Body of pancreas (tissue), 4 donors: ENCODE measurements at regions not wholly inside any gene's neighbourhood (a gene's known extent, or its start where the extent isn't known, plus 50 kb on each side); places are given as distances from the start of the nearest gene placed in this dataset.

Source experiments
- ATAC-seq: fragments of 150-250 bp; one replicate; pipeline ENCODE4 v1.9.1; 2016
- DNase-seq, 4 donors: peaks; one replicate each; pipeline ENCODE4 v3.0.0-alpha.2; 2019
- H3K27ac ChIP-seq, 4 donors: fragments of 200-600 bp; sonication (generic); 1 replicate in 3 of 4; 2 replicates in 1 of 4; pipeline versions ENCODE4 v1.5.1 to v1.6.1; 2016 to 2019; ENCODE audit warnings: mild to moderate bottlenecking in 1 of 4, mixed read lengths in 1 of 4, moderate library complexity in 1 of 4
- H3K27me3 ChIP-seq, 2 donors: fragments of 200-600 bp; sonication (generic); one replicate each; pipeline ENCODE4 v1.6.0; 2016; ENCODE audit warnings: mild to moderate bottlenecking in 1 of 2
- H3K36me3 ChIP-seq, 2 donors: fragments of 200-600 bp; sonication (generic); replicated peaks in 1 of 2; 2 replicates each; pipeline ENCODE4 v1.5.1; 2016; ENCODE audit warnings: low read depth in 2 of 2; ENCODE audit not compliant: insufficient read depth in 1 of 2
- H3K4me1 ChIP-seq: fragments of 200-600 bp; sonication (generic); one replicate; pipeline ENCODE4 v1.6.0; 2016
- H3K4me3 ChIP-seq, 2 donors: fragments of 200-600 bp; sonication (generic); 1 replicate in 1 of 2; 2 replicates in 1 of 2; pipeline ENCODE4 v1.5.1; 2016 to 2019
- H3K9me3 ChIP-seq, 3 donors: fragments of 200-600 bp; sonication (generic); 1 replicate in 2 of 3; 2 replicates in 1 of 3; pipeline ENCODE4 v1.5.1; 2016
- CTCF ChIP-seq, 7 experiments: fragments of 450-650 bp in 4 of 7; fragments of 200-600 bp in 3 of 7; sonication (generic) in 3 of 7; IDR thresholded peaks; one replicate each; pipeline ENCODE4 v1.5.1; 2016 to 2019; ENCODE audit warnings: antibody characterized with exemption in 7 of 7
- POLR2A ChIP-seq, 3 donors: fragments of 450-650 bp; IDR thresholded peaks; one replicate each; pipeline ENCODE4 v1.6.1; 2016; ENCODE audit warnings: antibody characterized with exemption in 3 of 3, mild to moderate bottlenecking in 2 of 3
- WGBS, 2 donors: methylation state at CpG; one replicate each; pipeline ENCODE4 v1.1.5; 2017; 5-methylcytosine and 5-hydroxymethylcytosine counted together
- intact Hi-C: fragments of 100-400 bp; cut with DNase I; formaldehyde crosslinking; loops from one replicate; pipeline ENCODE4 v1.15.1; 2023

- H3K27me3 ChIP-seq: no peaks in the 10 kb centered on the region
- no peak overlapping the region for H3K4me3 ChIP-seq
- no peak for TF ChIP-seq POLR2A (IDR thresholded peaks at IDR 0.05)
- TF ChIP-seq CTCF (IDR thresholded peaks at IDR 0.05): no peak
- H3K9me3 ChIP-seq: no peaks in the 10 kb centered on the region
- DNase-seq (no peak), ATAC-seq (no peak)
- no peaks in the 10 kb centered on the region for H3K4me1 ChIP-seq
- H3K27ac ChIP-seq: no peak overlapping the region
- H3K36me3 ChIP-seq: no peaks in the 10 kb centered on the region
- WGBS, 2 donors: 20 to 26% methylated on average over 1 of the region's 1 CpG
- intact Hi-C loops: no loop called here
Measured at GRCh38 chr12:105944628-105945027, 194.1 kb downstream of the NUAK1 start.

GRCh38 chr12:105945880-105946279 lies 192.9 kb downstream of the NUAK1 start:
- Histone ChIP-seq H3K4me3 (no peak overlapping the region), H3K4me1 (no peaks in the 10 kb centered on the region), H3K9me3 (no peaks in the 10 kb centered on the region), H3K36me3 (no peaks in the 10 kb centered on the region), H3K27ac (no peak overlapping the region), H3K27me3 (no peaks in the 10 kb centered on the region)
- intact Hi-C loops: no loop called here
- TF ChIP-seq CTCF (IDR thresholded peaks at IDR 0.05): no peak
- TF ChIP-seq POLR2A (IDR thresholded peaks at IDR 0.05): no peak
- DNase-seq (no peak), ATAC-seq (no peak)
- 31 to 50% methylated on average over 1 of the region's 1 CpG for WGBS, 2 donors

GRCh38 chr12:105946493-105946901 lies 192.3 kb downstream of the NUAK1 start:
- Histone ChIP-seq H3K36me3 (no peaks in the 10 kb centered on the region), H3K9me3 (no peaks in the 10 kb centered on the region), H3K4me1 (no peaks in the 10 kb centered on the region), H3K27ac (no peak overlapping the region), H3K27me3 (no peaks in the 10 kb centered on the region), H3K4me3 (no peak overlapping the region)
- no peak for ATAC-seq
- intact Hi-C loops: no loop called here
- TF ChIP-seq POLR2A (IDR thresholded peaks at IDR 0.05): no peak
- no peak for TF ChIP-seq CTCF (IDR thresholded peaks at IDR 0.05)
- WGBS, 2 donors: 60 to 73% methylated on average over 2 of the region's 2 CpGs
- no peak for DNase-seq

- WGBS, 2 donors: 65 to 78% methylated on average over 5 of the region's 5 CpGs
- intact Hi-C loops: no loop called here
- Histone ChIP-seq H3K4me3 (no peak overlapping the region), H3K36me3 (no peaks in the 10 kb centered on the region), H3K27ac (no peak overlapping the region), H3K27me3 (no peaks in the 10 kb centered on the region), H3K9me3 (no peaks in the 10 kb centered on the region), H3K4me1 (no peaks in the 10 kb centered on the region)
- ATAC-seq: no peak
- no peak for DNase-seq
- TF ChIP-seq CTCF (IDR thresholded peaks at IDR 0.05): no peak
- no peak for TF ChIP-seq POLR2A (IDR thresholded peaks at IDR 0.05)
Measured at GRCh38 chr12:105947906-105948305, 190.8 kb downstream of the NUAK1 start.

GRCh38 chr12:105948331-105948730 lies 190.4 kb downstream of the NUAK1 start:
- H3K9me3 ChIP-seq: no peaks in the 10 kb centered on the region
- no peak overlapping the region for H3K27ac ChIP-seq
- no peaks in the 10 kb centered on the region for H3K27me3 ChIP-seq
- TF ChIP-seq POLR2A (IDR thresholded peaks at IDR 0.05): no peak
- no peak for TF ChIP-seq CTCF (IDR thresholded peaks at IDR 0.05)
- ATAC-seq (no peak), DNase-seq (no peak)
- H3K4me3 ChIP-seq: no peak overlapping the region
- no peaks in the 10 kb centered on the region for H3K4me1 ChIP-seq
- intact Hi-C loops: no loop called here
- WGBS, 2 donors: 52 to 56% methylated on average over 4 of the region's 4 CpGs
- no peaks in the 10 kb centered on the region for H3K36me3 ChIP-seq
